ENCODE measurements at regions not wholly inside any gene's neighbourhood (a gene's known extent, or its start where the extent isn't known, plus 50 kb on each side); places are given as distances from the start of the nearest gene placed in this dataset.

- Histone ChIP-seq H4K20me1 (ENCODE audit: insufficient read depth, low read length) (no peaks in the 10 kb centered on the region), H3K18ac (ENCODE audit: low read depth, low read length) (no peak overlapping the region), H3K14ac (replicated peaks; ENCODE audit: low read depth, low read length) (no peak overlapping the region), H2BK20ac (ENCODE audit: low read depth, low read length) (no peak overlapping the region), H3K9me3 (ENCODE audit: control insufficient read depth, insufficient read depth, low read length) (no peaks in the 10 kb centered on the region; the same call in 1 of the 2 replicates), H3K56ac (ENCODE audit: extremely low read depth, insufficient read depth, low read length) (no peak overlapping the region), H3K9me1 (ENCODE audit: insufficient read depth, low read length) (no peaks in the 10 kb centered on the region), H2AK5ac (ENCODE audit: low read depth, low read length) (no peak overlapping the region), H2AFZ (replicated peaks; ENCODE audit: low read length, poor library complexity) (no peak overlapping the region), H2BK5ac (ENCODE audit: low read depth, low read length, poor library complexity, severe bottlenecking) (no peak overlapping the region), H3K9ac (ENCODE audit: low read depth, low read length) (no peak overlapping the region), H3K4me1 (ENCODE audit: control insufficient read depth, insufficient read depth, low read length) (peaks cover 5% of the 10 kb centered on the region), H3K23ac (ENCODE audit: low read depth, low read length) (no peak overlapping the region), H3K27me3 (ENCODE audit: control insufficient read depth, insufficient read depth, low read length) (no peaks in the 10 kb centered on the region), H4K8ac (ENCODE audit: low read depth in 2 of 2, low read length in 2 of 2) (no peak overlapping the region), H3K4ac (ENCODE audit: low read depth, low read length) (no peak overlapping the region), H3K4me2 (ENCODE audit: low read depth, low read length) (no peak overlapping the region), H3K4me3 (ENCODE audit: insufficient read depth, low read depth, low read length) (no peak overlapping the region), H2BK15ac (ENCODE audit: low read depth, low read length) (no peak overlapping the region), H3K36me3 (ENCODE audit: control insufficient read depth, insufficient read depth, low read length) (no peaks in the 10 kb centered on the region), H3K27ac (ENCODE audit: insufficient read depth, low read length) (no peak overlapping the region), H4K5ac (ENCODE audit: low read depth, low read length) (no peak overlapping the region), H4K91ac (ENCODE audit: insufficient read depth, low read depth, low read length) (no peak overlapping the region), H2BK120ac (ENCODE audit: low read depth, low read length) (no peak overlapping the region), H3K79me1 (ENCODE audit: low read depth in 1 of 2, low read length in 2 of 2) (no peaks in the 10 kb centered on the region), H2AK9ac (replicated peaks; ENCODE audit: low read depth, low read length, poor library complexity) (no peak overlapping the region)
- intact Hi-C loops (cut with micrococcal nuclease), result no loop called here
- in situ Hi-C loops (cut with MboI; ENCODE audit: low sequenced_read_pairs), result no loop called here
- WGBS, 2 experiments (ENCODE audit: extremely low coverage in 2 of 2, insufficient read length in 1 of 2), result no CpG with 5 or more reads among the region's 8 CpGs
- dilution Hi-C loops (cut with HindIII; ENCODE audit: low sequenced_read_pairs, unreplicated experiment), result no loop called here
- BruUV-seq (replicated peaks), result no TSS peak
- POLR2A ChIA-PET (ENCODE audit: unreplicated experiment), result no interaction called here
- no peak for ATAC-seq (ENCODE audit: low read depth)
- CTCF ChIA-PET, result no interaction called here
- DNase-seq, result no peak
- TF ChIP-seq, protein P1, sequence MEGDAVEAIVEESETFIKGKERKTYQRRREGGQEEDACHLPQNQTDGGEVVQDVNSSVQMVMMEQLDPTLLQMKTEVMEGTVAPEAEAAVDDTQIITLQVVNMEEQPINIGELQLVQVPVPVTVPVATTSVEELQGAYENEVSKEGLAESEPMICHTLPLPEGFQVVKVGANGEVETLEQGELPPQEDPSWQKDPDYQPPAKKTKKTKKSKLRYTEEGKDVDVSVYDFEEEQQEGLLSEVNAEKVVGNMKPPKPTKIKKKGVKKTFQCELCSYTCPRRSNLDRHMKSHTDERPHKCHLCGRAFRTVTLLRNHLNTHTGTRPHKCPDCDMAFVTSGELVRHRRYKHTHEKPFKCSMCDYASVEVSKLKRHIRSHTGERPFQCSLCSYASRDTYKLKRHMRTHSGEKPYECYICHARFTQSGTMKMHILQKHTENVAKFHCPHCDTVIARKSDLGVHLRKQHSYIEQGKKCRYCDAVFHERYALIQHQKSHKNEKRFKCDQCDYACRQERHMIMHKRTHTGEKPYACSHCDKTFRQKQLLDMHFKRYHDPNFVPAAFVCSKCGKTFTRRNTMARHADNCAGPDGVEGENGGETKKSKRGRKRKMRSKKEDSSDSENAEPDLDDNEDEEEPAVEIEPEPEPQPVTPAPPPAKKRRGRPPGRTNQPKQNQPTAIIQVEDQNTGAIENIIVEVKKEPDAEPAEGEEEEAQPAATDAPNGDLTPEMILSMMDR (conservative IDR thresholded peaks at IDR 0.05; ENCODE audit: low read depth, low read length), result no peak
Measured at GRCh38 chr1:185444676-185445075, 127.6 kb upstream of the IVNS1ABP start.

Data from IMR-90 (cell line).